RPMI8226 (cell line): ENCODE measurements at regions not wholly inside any gene's neighbourhood (a gene's known extent, or its start where the extent isn't known, plus 50 kb on each side); places are given as distances from the start of the nearest gene placed in this dataset.
"Not testable (repeated sequence)": the region's sequence is repeated elsewhere in the genome, so short reads cannot be mapped to it uniquely, and the experiment has no call there.

Experiments used
- DNase-seq: peaks from one replicate; pipeline ENCODE4 v3.0.0-alpha.2; 2015

DNA sequence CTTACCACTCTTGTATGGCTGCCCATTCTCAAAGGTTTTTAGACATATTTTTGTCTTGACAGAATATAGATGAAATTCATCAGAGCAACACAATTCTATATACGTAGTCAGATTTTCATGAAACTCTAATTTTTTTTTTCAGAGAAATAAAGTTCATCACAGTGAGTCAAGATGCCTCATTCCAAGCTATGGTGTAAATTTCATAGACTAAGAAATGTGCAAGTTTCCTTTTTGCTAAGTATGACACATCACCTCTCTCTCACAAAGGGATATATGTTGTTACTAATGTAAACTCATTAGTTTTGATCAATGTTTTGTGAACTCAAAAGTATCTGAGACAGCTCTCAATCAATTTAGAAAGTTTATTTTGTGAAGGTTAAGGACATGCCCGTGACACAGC, 60.4 kb upstream of the ATXN3L start:
- DNase-seq, result no peak

DNA sequence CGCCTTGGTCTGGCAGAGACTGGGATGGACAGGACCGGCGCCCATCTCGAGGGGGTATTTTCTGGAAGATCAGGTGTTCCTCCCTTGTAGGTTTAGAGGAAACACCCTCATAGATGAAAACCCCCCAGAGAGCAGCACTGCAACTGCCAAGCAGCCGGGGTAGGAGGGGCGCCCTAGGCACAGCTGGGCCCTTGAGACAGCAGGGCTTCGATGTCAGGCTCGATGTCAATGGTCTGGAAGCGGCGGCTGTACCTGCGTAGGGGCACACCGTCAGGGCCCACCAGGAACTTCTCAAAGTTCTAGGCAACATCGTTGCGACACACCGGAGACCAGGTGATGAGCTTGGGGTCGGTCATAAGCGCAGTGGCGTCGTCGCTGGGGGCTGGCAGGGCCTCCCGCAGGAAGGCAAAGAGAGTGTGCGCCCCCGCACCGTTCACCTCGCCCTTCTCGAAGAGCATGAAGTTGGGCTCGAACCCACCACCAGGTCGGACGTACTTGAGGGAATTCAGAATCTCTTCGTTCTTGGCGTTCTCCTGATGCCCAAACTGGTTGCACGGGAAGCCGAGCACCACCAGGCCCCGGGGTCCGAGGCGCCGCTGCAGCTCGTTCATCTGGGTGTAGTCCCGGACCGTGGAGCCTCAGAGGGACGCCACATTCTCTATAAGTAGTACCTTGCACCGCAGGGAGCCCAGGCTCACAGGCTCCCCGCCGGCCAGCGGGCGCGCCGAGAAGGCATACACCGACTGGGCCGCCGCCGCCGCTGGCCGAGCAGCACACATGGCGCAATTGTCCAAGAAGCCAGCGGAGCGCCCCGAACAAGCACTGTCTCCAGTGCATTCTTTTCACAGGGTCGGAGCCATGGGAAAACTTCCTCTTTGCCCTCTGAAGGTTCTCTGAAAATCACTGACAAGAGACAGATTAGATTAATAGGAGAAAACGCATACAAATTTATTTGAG, 59.0 kb upstream of the ATXN3L start:
- not testable (repeated sequence) for DNase-seq

DNA sequence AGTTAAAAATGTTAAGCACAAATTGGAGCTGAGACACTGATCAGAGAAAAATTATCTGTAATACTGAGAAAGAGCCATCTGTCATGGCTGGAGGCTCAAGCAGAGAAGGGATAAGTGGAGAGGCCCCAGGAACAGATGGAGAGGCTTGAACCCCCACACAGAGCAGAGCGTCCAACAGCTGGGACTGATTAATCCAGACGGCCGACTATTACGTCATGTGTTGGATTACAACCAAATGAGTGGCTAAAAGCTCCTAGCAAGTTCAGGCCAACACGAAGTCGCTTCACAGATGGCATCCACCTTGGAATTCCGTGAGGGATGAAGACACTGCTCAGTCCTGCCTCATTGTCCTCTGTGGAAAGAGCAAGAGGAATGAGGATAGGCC, 57.7 kb upstream of the ATXN3L start:
- DNase-seq, result no peak

DNA sequence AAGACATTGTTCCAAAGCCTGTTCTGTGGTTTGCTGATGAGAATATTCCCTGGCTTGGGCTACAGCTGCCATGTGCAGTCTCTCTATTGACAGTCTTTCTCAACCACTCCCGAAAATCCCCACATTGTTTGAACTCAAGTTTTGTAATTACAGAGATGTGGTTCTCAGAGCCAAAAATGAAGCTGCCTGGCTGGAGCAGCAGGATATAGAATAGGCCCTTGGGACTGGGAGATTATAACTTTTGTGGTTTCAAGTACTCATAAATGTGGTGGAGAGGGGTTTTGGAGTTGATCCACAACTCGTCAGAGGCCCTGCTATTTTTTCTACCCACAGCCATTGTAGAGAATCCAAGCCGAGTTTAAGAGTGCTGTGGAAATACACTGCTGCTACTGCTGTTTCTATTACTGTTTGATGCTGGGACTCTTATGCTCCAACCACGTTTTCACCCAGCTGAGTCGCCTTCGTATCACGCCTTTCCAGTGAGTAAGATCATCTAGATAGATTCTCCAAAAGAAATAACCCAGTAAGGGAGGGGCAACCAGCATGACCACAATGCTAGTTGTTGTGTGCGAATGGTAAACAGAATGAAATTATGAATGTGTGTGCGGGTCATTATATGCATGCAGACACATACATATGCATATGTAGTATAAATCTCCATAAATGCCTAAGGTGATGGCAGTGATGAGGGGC, 57.1 kb upstream of the ATXN3L start:
- DNase-seq, result no peak

DNA sequence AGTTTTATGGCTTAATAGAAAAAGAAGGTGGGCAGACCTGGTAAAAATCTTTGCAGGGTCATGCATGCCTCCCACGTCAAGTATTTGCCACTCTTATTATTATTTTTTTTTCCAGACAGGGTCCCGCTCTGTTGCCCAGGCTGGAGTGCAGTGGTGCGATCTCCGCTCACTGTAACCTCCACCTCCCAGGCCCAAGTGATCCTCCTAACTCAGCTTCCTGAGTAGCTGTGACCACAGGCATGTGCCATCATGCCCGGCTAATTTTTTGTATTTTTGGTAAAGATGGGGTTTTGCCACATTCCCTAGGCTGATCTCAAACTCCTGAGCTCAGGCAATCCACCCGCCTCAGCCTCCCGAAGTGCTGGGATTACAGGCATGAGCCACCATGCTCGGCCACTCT, 55.7 kb upstream of the ATXN3L start:
- not testable (repeated sequence) for DNase-seq

DNA sequence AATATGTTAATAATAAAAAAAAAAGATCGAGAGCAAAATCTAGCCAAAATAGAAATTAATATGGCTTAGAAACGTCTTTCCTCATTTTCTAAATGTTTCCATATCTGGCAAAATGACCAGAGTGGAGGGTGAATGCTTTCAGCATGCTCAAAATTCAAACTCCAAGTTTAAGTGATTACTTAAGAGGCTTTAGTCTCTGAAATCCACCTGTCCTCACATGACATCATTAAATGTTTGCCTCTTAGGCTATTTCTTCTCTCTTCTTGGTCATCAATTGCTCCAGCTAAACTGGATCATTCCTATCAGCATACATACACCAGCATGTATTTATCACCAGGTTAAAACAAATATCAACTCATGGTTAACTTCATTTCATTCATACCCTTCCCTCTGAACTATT, 54.5 kb upstream of the ATXN3L start:
- no peak for DNase-seq

DNA sequence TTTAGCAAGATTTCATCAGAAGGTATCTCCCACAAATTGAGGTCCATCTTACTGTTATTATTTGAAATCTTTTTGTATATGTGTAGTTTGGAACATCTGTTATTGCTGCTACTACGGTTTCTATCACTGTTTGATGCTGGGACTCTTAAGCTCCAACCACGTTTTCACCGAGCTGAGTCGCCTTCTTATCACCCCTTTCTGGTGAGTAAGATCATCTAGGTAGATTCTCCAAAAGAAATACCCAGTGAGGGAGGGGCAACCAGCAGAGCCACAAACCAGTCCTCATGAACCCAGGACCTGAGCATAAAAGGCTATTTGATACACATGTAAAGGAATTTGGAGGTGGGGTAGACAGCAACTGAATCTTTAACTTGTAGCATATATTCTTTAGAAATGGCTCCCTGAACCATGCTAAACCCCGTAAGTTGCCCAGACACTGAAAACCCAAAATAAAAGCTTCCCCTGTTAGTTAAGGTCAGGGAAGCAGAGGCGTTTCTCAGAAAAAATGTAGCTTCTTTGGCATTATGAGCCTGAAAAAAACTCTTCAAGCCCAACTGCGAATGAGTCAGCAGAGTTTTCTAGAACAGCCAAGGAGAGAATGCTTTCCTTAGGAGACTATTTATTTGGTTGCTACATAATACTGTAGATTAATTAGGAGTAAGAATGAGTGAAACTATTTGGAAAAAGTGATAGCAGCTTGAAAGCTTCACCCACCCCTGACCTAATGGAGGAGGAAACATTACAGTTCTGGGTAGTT, 53.8 kb upstream of the ATXN3L start:
- DNase-seq, result no peak

DNA sequence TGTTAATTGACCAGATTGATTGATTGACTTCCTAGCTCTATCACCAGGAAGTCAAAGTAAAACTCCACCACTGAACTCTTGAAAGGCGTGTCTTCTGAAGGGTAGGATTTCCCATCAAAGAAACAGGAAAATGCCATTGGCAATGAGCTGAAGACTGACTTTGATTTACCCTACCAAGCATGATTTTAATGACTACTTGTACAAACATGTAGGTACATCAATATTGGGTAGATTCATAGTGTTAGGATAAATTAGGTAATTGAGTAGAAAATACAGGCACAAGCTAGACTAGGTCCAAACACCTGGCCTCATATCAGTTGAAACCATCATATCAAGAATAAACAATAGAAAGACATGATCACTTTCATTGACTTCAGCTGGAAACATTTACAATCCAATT, 53.2 kb upstream of the ATXN3L start:
- no peak for DNase-seq

DNA sequence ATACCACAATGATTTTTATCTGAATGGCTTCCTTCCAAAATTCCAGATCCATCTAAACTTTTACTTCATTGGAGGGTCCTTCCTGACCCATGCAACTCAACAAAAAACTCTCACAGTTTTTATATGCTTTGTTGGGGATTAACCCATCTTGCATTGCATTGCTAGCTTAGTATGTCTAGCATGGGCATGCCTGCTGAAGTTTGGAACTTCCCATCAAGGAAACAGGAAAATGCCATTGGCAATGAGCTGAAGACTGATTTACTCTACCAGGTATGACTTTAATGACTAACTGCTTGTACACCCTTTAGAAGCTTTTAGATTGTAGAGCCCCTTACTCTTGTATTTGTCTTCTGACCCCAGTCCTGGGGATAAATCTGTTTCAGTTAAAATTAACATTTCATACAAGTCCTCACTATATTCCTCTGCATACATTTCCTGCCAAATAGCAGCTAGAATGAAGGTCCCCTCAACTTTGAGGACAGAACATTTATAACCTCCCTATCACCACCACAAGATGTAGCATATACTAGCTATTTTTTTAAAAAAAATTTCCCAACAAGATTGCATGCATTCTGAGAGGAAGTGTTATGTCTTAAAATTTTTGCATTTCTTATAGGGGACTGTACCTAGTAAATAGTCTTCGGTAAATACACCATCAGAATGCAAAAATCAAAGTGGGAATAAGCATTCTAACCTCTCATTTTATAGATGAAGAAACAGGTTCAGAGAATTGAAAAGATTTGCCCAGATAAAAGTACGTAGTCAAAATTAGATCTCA, 52.5 kb upstream of the ATXN3L start:
- no peak for DNase-seq

DNA sequence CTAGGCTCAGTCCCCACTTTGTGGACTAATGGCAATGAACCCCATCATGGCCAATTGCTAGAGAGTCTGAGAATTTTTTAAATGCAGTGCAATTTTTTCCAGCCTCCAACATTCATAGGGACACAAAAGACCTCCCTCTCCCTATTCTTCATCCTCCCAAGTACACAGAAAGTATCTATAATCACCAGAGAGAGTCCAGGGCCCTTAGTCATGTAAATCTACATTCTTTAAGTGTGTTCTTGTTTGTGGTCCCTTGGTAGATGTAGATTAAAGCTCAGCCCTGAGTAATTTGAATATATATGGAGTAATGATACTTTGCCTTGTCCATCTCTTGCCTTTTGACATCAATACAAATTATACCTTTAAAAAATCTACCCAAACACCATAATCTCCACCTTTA, 51.3 kb upstream of the ATXN3L start:
- no peak for DNase-seq

DNA sequence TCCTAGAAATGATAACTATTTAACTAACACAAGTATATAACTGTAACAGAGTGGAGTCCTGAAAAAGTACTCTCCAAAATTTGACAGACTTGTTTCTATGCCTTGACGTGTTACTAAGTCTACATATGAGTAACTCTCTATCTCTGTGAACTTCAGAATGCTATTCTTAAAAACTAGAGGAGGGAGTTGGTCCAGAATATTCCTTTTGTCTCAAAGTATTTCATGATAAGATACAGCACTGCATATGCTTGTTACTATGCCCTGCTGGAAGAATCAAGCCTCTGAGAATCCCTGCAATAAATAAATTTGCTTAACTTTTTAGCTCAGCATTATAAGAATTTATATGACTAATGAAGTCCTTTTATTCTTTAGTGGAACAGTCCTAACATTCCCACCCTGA, 50.9 kb upstream of the ATXN3L start:
- no peak for DNase-seq
